CMK (cell line): ENCODE measurements at regions not wholly inside any gene's neighbourhood (a gene's known extent, or its start where the extent isn't known, plus 50 kb on each side); places are given as distances from the start of the nearest gene placed in this dataset.
"Not testable (repeated sequence)": the region's sequence is repeated elsewhere in the genome, so short reads cannot be mapped to it uniquely, and the experiment has no call there.

Source experiments
- DNase-seq: peaks from one replicate; pipeline ENCODE4 v3.0.0-alpha.2; 2010; ENCODE audit warnings: low read depth

- DNase-seq: no peak
Measured at GRCh38 chr3:124364317-124365020, 365.8 kb upstream of the UMPS start.

GRCh38 chr3:124366655-124367054 is 363.6 kb upstream of the UMPS start:
- not testable (repeated sequence) for DNase-seq

- DNase-seq: no peak
Measured at GRCh38 chr3:124372775-124373174, 357.5 kb upstream of the UMPS start.

GRCh38 chr3:124373524-124373923 is 356.7 kb upstream of the UMPS start:
- no peak for DNase-seq

GRCh38 chr3:124374583-124374982 is 355.7 kb upstream of the UMPS start:
- no peak for DNase-seq

- no peak for DNase-seq
Measured at GRCh38 chr3:124381575-124382333, 348.5 kb upstream of the UMPS start.

- DNase-seq: no peak
Measured at GRCh38 chr3:124383051-124383450, 347.2 kb upstream of the UMPS start.

- DNase-seq: no peak
Measured at GRCh38 chr3:124383846-124384466, 346.3 kb upstream of the UMPS start.

GRCh38 chr3:124384527-124384926 is 345.7 kb upstream of the UMPS start:
- DNase-seq: no peak

GRCh38 chr3:124385996-124386395 is 344.3 kb upstream of the UMPS start:
- no peak for DNase-seq

- DNase-seq: no peak
Measured at GRCh38 chr3:124386996-124387595, 343.2 kb upstream of the UMPS start.

- no peak for DNase-seq
Measured at GRCh38 chr3:124391774-124392173, 338.5 kb upstream of the UMPS start.

GRCh38 chr3:124393340-124393739 is 336.9 kb upstream of the UMPS start:
- no peak for DNase-seq

- DNase-seq: no peak
Measured at GRCh38 chr3:124395162-124395561, 335.1 kb upstream of the UMPS start.

GRCh38 chr3:124395584-124396338 is 334.5 kb upstream of the UMPS start:
- DNase-seq: no peak

- DNase-seq: no peak
Measured at GRCh38 chr3:124396339-124396950, 333.8 kb upstream of the UMPS start.

GRCh38 chr3:124397088-124397487 is 333.2 kb upstream of the UMPS start:
- no peak for DNase-seq

GRCh38 chr3:124398594-124398993 is 331.7 kb upstream of the UMPS start:
- no peak for DNase-seq

- DNase-seq: no peak
Measured at GRCh38 chr3:124401843-124402242, 328.4 kb upstream of the UMPS start.

- DNase-seq: peak; percentile 11
Measured at GRCh38 chr3:124402791-124403190, 327.5 kb upstream of the UMPS start.

GRCh38 chr3:124404621-124405020 is 325.6 kb upstream of the UMPS start:
- no peak for DNase-seq

GRCh38 chr3:124407260-124407659 is 323.0 kb upstream of the UMPS start:
- no peak for DNase-seq
